Body of pancreas (tissue), 4 donors: ENCODE measurements at regions not wholly inside any gene's neighbourhood (a gene's known extent, or its start where the extent isn't known, plus 50 kb on each side); places are given as distances from the start of the nearest gene placed in this dataset.

Experiments used
- ATAC-seq: fragments of 150-250 bp; one replicate; pipeline ENCODE4 v1.9.1; 2016
- DNase-seq, 4 donors: peaks; one replicate each; pipeline ENCODE4 v3.0.0-alpha.2; 2019
- H3K27ac ChIP-seq, 4 donors: fragments of 200-600 bp; sonication (generic); 1 replicate in 3 of 4; 2 replicates in 1 of 4; pipeline versions ENCODE4 v1.5.1 to v1.6.1; 2016 to 2019; ENCODE audit warnings: mild to moderate bottlenecking in 1 of 4, mixed read lengths in 1 of 4, moderate library complexity in 1 of 4
- H3K27me3 ChIP-seq, 2 donors: fragments of 200-600 bp; sonication (generic); one replicate each; pipeline ENCODE4 v1.6.0; 2016; ENCODE audit warnings: mild to moderate bottlenecking in 1 of 2
- H3K36me3 ChIP-seq, 2 donors: fragments of 200-600 bp; sonication (generic); replicated peaks in 1 of 2; 2 replicates each; pipeline ENCODE4 v1.5.1; 2016; ENCODE audit warnings: low read depth in 2 of 2; ENCODE audit not compliant: insufficient read depth in 1 of 2
- H3K4me1 ChIP-seq: fragments of 200-600 bp; sonication (generic); one replicate; pipeline ENCODE4 v1.6.0; 2016
- H3K4me3 ChIP-seq, 2 donors: fragments of 200-600 bp; sonication (generic); 1 replicate in 1 of 2; 2 replicates in 1 of 2; pipeline ENCODE4 v1.5.1; 2016 to 2019
- H3K9me3 ChIP-seq, 3 donors: fragments of 200-600 bp; sonication (generic); 1 replicate in 2 of 3; 2 replicates in 1 of 3; pipeline ENCODE4 v1.5.1; 2016
- POLR2A ChIP-seq, 3 donors: fragments of 450-650 bp; IDR thresholded peaks; one replicate each; pipeline ENCODE4 v1.6.1; 2016; ENCODE audit warnings: antibody characterized with exemption in 3 of 3, mild to moderate bottlenecking in 2 of 3
- WGBS, 2 donors: methylation state at CpG; one replicate each; pipeline ENCODE4 v1.1.5; 2017; 5-methylcytosine and 5-hydroxymethylcytosine counted together
- intact Hi-C: fragments of 100-400 bp; cut with DNase I; formaldehyde crosslinking; loops from one replicate; pipeline ENCODE4 v1.15.1; 2023
- TF ChIP-seq, protein P1 (sequence below), 7 experiments: fragments of 450-650 bp in 4 of 7; fragments of 200-600 bp in 3 of 7; sonication (generic) in 3 of 7; IDR thresholded peaks; one replicate each; pipeline ENCODE4 v1.5.1; 2016 to 2019; ENCODE audit warnings: antibody characterized with exemption in 7 of 7

DNA sequence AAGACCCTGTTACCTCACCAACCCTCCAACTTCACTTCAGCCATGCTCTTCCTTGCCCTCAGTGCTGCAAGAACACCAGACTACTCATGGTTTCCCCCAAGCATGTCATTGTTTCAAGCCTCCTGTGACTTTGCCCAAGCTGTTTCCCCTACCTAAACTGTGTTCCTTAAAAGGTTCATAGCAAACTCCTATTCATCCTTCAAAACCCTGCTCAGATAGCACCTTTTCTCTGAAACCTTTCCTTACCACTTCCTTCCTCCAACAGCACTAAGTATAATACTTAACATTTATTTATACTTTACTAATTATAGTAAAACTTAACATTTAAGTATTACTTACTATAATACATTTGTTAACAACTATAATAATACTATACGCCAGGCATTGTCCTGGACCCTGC, 136.2 kb downstream of the CCT6B start:
- DNase-seq (no peak), ATAC-seq (no peak)
- Histone ChIP-seq H3K4me1 (no peaks in the 10 kb centered on the region), H3K36me3 (no peaks in the 10 kb centered on the region), H3K27me3 (no peaks in the 10 kb centered on the region), H3K4me3 (no peak overlapping the region), H3K9me3 (no peaks in the 10 kb centered on the region), H3K27ac (no peak overlapping the region)
- intact Hi-C loops = no loop called here
- WGBS, 2 donors = 74 to 89% methylated on average over 1 of the region's 1 CpG
- no peak for TF ChIP-seq POLR2A (IDR thresholded peaks at IDR 0.05)

DNA sequence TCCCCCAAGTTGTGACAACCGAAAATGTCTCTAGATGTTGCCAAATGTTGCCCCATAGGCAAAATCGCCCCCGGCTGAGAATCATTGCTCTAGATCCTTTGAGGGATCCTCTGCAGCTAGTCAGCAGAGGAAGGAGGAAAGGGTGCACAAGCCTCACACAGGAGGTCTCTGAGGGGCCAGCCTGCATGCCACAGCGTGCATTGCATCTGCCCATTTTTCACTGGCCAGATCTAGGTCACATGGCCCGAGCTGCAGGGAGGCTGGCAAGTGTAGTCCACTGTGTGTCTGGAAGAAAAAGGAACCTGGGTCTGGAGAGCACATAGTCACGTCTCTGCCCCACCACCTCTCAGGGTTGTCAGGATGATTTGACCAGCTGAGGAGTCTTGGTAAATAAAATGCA, 138.2 kb downstream of the CCT6B start:
- WGBS, 2 donors = 39 to 53% methylated on average over 2 to 6 of the region's 6 CpGs
- Histone ChIP-seq H3K4me3 (no peak overlapping the region), H3K4me1 (no peaks in the 10 kb centered on the region), H3K9me3 (no peaks in the 10 kb centered on the region), H3K36me3 (no peaks in the 10 kb centered on the region), H3K27ac (no peak overlapping the region), H3K27me3 (no peaks in the 10 kb centered on the region)
- ATAC-seq (no peak), DNase-seq (no peak)
- intact Hi-C loops = no loop called here
- TF ChIP-seq, protein P1, sequence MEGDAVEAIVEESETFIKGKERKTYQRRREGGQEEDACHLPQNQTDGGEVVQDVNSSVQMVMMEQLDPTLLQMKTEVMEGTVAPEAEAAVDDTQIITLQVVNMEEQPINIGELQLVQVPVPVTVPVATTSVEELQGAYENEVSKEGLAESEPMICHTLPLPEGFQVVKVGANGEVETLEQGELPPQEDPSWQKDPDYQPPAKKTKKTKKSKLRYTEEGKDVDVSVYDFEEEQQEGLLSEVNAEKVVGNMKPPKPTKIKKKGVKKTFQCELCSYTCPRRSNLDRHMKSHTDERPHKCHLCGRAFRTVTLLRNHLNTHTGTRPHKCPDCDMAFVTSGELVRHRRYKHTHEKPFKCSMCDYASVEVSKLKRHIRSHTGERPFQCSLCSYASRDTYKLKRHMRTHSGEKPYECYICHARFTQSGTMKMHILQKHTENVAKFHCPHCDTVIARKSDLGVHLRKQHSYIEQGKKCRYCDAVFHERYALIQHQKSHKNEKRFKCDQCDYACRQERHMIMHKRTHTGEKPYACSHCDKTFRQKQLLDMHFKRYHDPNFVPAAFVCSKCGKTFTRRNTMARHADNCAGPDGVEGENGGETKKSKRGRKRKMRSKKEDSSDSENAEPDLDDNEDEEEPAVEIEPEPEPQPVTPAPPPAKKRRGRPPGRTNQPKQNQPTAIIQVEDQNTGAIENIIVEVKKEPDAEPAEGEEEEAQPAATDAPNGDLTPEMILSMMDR (IDR thresholded peaks at IDR 0.05) = no peak
- no peak for TF ChIP-seq POLR2A (IDR thresholded peaks at IDR 0.05)

DNA sequence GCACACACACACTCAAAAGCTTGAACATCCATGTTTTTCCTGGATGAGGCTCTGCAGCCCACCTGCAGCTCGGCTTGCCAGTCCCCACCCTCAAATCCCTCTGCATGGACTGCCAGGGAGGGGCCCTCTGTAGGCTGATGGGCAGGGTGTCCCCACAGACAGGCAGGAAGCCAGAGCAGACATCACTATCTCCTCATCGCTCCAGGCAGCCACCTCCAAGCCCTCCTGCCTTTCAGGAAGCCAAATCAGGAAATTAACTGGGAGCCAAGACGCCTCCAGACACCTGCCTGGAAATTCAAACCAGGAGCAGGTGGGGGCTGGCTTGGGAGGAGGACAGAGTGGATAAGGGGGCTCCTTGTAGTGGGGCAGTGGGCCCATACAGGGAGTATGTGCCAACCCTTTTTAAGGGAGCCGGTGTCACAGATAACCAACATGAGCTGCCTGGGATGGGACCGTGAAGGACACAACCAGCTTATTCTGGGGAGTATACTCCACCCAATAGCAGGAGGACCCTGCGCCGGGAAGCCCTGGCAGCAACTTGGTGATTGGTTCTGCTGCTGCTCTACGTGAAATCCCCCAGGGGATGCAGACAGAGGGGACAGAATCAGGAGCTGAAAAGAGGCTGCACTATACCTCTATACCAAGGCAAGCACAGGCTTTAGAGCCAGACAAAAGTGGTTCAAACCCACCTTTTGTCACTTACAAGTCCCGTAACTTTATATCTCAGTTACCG, 139.1 kb downstream of the CCT6B start:
- ATAC-seq (no peak), DNase-seq (no peak)
- no peaks in the 10 kb centered on the region for H3K4me1 ChIP-seq
- 51 to 58% methylated on average over 4 to 10 of the region's 10 CpGs for WGBS, 2 donors
- H3K9me3 ChIP-seq = no peaks in the 10 kb centered on the region
- H3K36me3 ChIP-seq = no peaks in the 10 kb centered on the region
- no peak overlapping the region for H3K4me3 ChIP-seq
- H3K27me3 ChIP-seq = no peaks in the 10 kb centered on the region
- TF ChIP-seq, protein P1 (IDR thresholded peaks at IDR 0.05) = no peak
- no peak for TF ChIP-seq POLR2A (IDR thresholded peaks at IDR 0.05)
- H3K27ac ChIP-seq = no peak overlapping the region
- intact Hi-C loops = no loop called here

DNA sequence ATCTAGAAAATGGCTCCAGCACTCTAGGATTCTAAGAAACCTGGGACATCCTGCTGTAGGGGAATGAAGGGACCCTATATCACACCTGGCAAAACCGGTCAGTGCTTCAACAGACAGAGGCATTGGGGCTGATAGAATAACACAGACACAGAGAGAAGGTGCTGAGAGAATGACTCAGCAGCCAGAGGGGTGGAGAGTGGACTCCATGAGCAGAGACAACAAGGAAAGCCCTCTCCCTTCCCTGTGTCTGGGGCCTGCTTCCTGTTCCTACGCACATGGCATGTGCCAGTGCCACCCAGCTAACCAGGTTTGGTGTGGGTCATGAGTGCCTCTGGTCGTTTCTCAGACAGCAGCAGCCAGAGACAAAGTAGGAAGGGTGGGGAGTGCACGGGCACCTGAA, 140.3 kb downstream of the CCT6B start:
- intact Hi-C loops = no loop called here
- Histone ChIP-seq H3K27ac (no peak overlapping the region), H3K4me1 (no peaks in the 10 kb centered on the region), H3K36me3 (no peaks in the 10 kb centered on the region), H3K9me3 (no peaks in the 10 kb centered on the region), H3K27me3 (no peaks in the 10 kb centered on the region), H3K4me3 (no peak overlapping the region)
- TF ChIP-seq POLR2A (IDR thresholded peaks at IDR 0.05) = no peak
- TF ChIP-seq, protein P1 (IDR thresholded peaks at IDR 0.05) = no peak
- DNase-seq (no peak), ATAC-seq (no peak)
- 33 to 35% methylated on average over 4 of the region's 4 CpGs for WGBS, 2 donors

DNA sequence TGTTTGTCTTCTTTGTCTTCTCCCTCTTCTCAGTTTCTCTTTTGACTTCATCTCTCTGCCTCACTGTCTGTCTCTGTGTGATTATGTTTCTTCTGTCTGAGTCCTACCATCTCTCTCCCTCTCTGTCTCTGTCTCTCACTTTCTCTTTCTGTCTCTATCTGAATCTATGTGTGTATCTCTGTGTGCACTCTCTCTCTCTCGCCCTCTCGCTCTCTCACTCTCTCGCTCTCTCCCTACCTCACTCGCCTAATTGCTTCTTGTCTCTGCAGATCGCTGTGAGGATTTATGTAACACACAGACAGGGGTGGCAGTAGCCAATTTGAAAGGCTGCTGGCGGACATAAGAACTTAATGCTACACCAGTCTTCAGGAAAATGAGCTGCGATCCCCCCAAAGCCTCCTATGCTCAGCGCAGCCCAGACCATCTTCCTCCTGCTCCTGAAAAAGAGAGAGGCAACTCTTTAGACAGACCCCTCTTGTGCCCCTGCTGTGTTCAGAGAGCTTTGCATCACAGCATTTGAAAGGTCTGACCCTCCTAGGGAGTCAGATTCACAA, 140.9 kb downstream of the CCT6B start:
- TF ChIP-seq, protein P1 (IDR thresholded peaks at IDR 0.05) = no peak
- TF ChIP-seq POLR2A (IDR thresholded peaks at IDR 0.05) = no peak
- 36 to 38% methylated on average over 8 of the region's 8 CpGs for WGBS, 2 donors
- H3K36me3 ChIP-seq = no peaks in the 10 kb centered on the region
- intact Hi-C loops = no loop called here
- H3K4me3 ChIP-seq = no peak overlapping the region
- no peaks in the 10 kb centered on the region for H3K4me1 ChIP-seq
- DNase-seq = no peak
- H3K27me3 ChIP-seq = no peaks in the 10 kb centered on the region
- no peak for ATAC-seq
- no peak overlapping the region for H3K27ac ChIP-seq
- no peaks in the 10 kb centered on the region for H3K9me3 ChIP-seq
